Panc1 (cell line): ENCODE measurements at regions not wholly inside any gene's neighbourhood (a gene's known extent, or its start where the extent isn't known, plus 50 kb on each side); places are given as distances from the start of the nearest gene placed in this dataset.

Experiments
- ATAC-seq: fragments of 200-7000 bp; cut with Tn5 transposase; 2 replicates; pipeline ENCODE4 v1.9.1; 2020; ENCODE audit warnings: mild to moderate bottlenecking, moderate library complexity
- BruUV-seq: library from RNA; stranded (reverse); fragments of 400-500 nt; replicated peaks from 2 replicates; lab custom pipeline; 2021; lab: Mats Ljungman, UMichigan
- CTCF ChIA-PET: fragments of 300-600 bp; sonication (Branson Sonifier 250); formaldehyde crosslinking; loops from one replicate; lab custom pipeline; 2022; ENCODE audit warnings: antibody characterized with exemption; lab: Charles Lee
- POLR2A ChIA-PET: fragments of 300-600 bp; sonication (Branson Sonifier 250); formaldehyde crosslinking; loops from one replicate; lab custom pipeline; 2022; ENCODE audit warnings: antibody characterized with exemption; lab: Charles Lee
- DNase-seq: peaks from one replicate; pipeline ENCODE4 v3.0.0-alpha.2; 2010; ENCODE audit warnings: low read depth, low spot score
- H3K27ac ChIP-seq: 2 replicates; pipeline ENCODE4 v1.5.1; 2011; ENCODE audit warnings: mild to moderate bottlenecking, low read length, inconsistent platforms
- H3K27me3 ChIP-seq: fragments of 200-500 bp; sonication (Bioruptor generic); 2 replicates; pipeline ENCODE4 v1.6.0; 2014; ENCODE audit warnings: low read length, inconsistent platforms; ENCODE audit not compliant: control insufficient read depth, insufficient read depth
- H3K36me3 ChIP-seq: fragments of 200-500 bp; sonication (Bioruptor generic); 2 replicates; pipeline ENCODE4 v1.5.1; 2014; ENCODE audit warnings: inconsistent platforms, mild to moderate bottlenecking, low read length, moderate library complexity; ENCODE audit not compliant: control insufficient read depth, insufficient read depth
- H3K4me1 ChIP-seq: 2 replicates; pipeline ENCODE4 v1.5.1; 2011; ENCODE audit warnings: inconsistent platforms, mild to moderate bottlenecking, low read length, moderate library complexity; ENCODE audit not compliant: control insufficient read depth, insufficient read depth
- H3K4me3 ChIP-seq, 2 experiments: 2 replicates each; pipeline ENCODE4 v1.5.1; 2011 to 2012; ENCODE audit warnings: low read depth in 2 of 2, low read length in 2 of 2, mild to moderate bottlenecking in 2 of 2, inconsistent platforms in 1 of 2, moderate library complexity in 1 of 2
- H3K9me3 ChIP-seq: fragments of 200-500 bp; sonication (Bioruptor generic); 2 replicates; pipeline ENCODE4 v1.5.1; 2014; ENCODE audit warnings: low read depth, mild to moderate bottlenecking, inconsistent platforms, low read length, moderate library complexity; ENCODE audit not compliant: control insufficient read depth, insufficient read depth
- CTCF ChIP-seq: fragments of 450-650 bp; IDR thresholded peaks from 2 replicates; pipeline ENCODE4 v1.5.1; 2017; ENCODE audit warnings: mild to moderate bottlenecking
- POLR2AphosphoS5 ChIP-seq: IDR thresholded peaks from 2 replicates; pipeline ENCODE4 v1.6.1; 2012; ENCODE audit warnings: mild to moderate bottlenecking, low read depth, low read length, moderate library complexity
- SIN3A ChIP-seq: IDR thresholded peaks from 2 replicates; pipeline ENCODE4 v1.6.1; 2012; ENCODE audit warnings: low read depth, mild to moderate bottlenecking, low read length, moderate library complexity, borderline replicate concordance; ENCODE audit not compliant: insufficient read depth
- TCF7L2 ChIP-seq: IDR thresholded peaks from 2 replicates; pipeline ENCODE4 v1.6.1; 2011; ENCODE audit warnings: mild to moderate bottlenecking, low read depth, low read length, inconsistent platforms
- in situ Hi-C: cut with HindIII; loops from 2 replicates; pipeline ENCODE4 v1.10.0; 2016; ENCODE audit warnings: low sequenced_read_pairs, low pct_unique_long_range_greater_than_20kb
- intact Hi-C: fragments of 100-400 bp; cut with micrococcal nuclease; formaldehyde crosslinking; loops from one replicate; pipeline ENCODE4 v1.10.0; 2022; ENCODE audit not compliant: unreplicated experiment
- TF ChIP-seq, protein P1 (sequence below), 2 experiments: IDR thresholded peaks; 2 replicates each; pipeline ENCODE4 v1.6.1; 2011 to 2012; ENCODE audit warnings: low read depth in 2 of 2, control low read depth in 1 of 2, low read length in 1 of 2, mild to moderate bottlenecking in 1 of 2, moderate library complexity in 1 of 2; ENCODE audit not compliant: insufficient read depth in 1 of 2

DNA sequence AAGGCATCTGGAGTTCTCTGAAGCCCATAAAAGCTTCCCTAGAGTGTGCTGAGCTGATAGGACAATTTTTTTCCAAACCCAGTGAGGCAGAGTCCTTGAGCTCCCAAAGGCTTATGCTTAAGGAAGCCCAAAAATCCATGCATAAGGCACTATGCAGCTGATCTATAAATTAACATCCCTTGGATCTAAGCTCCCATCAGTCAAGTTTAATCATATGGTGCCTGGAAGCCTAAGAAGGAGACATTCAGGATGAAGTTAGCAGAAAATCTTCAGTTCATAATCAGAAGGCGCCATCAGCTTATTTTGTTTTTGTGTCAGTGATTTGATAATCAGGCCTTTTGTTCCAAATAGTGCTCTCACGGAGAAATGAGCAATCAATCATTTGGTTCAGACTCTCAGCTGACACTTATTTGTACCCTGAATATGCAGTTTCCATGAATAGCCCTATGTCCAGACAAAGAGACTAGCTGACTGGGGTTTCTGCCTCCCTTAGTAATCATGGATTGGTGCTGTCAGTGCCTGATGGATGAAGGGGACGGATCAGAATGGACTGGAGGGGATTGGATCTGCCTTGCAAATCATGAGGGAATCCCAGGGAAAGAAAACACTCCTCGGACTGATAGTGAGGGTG, 464.8 kb upstream of the RGPD4 start:
- POLR2A ChIA-PET = no interaction called here
- ATAC-seq = no peak

DNA sequence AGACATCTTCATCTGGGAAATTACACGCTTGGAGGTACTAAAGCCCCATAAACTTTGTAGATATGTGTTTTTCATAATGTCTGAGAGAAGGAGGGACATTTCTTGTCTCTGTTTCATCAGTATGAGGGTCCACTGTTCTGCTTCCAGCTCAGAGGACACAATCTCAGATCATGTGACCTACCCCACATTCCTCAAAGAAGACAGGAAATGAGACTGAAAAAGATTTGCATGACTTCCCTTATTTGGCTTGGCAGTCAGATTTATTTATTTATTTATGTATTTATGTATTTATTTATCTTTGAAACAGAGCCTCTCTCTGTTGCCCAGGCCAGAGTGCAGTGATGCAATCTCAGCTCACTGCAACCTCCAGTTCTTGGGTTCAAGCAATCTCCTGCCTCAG, 463.7 kb upstream of the RGPD4 start:
- Histone ChIP-seq H3K9me3 (no peaks in the 10 kb centered on the region), H3K4me3 (no peak overlapping the region), H3K4me1 (no peaks in the 10 kb centered on the region), H3K27ac (no peak overlapping the region), H3K27me3 (no peaks in the 10 kb centered on the region), H3K36me3 (no peaks in the 10 kb centered on the region)
- TF ChIP-seq SIN3A = no peak
- no peak for TF ChIP-seq TCF7L2
- intact Hi-C loops (no loop called here), in situ Hi-C loops (no loop called here)
- POLR2A ChIA-PET = no interaction called here
- CTCF ChIA-PET = no interaction called here
- no peak for DNase-seq
- no peak for ATAC-seq
- no TSS peak for BruUV-seq

More for the DNA sequence above, 464.8 kb upstream of the RGPD4 start:
- Histone ChIP-seq H3K27ac (no peak overlapping the region), H3K4me1 (no peaks in the 10 kb centered on the region), H3K9me3 (no peaks in the 10 kb centered on the region), H3K36me3 (no peaks in the 10 kb centered on the region), H3K27me3 (no peaks in the 10 kb centered on the region), H3K4me3 (no peak overlapping the region)
- CTCF ChIA-PET = interaction anchor here (0.6 kb wide), 1 partner anchor 10 kb away, joined by 16 read pairs; no protein-coding TSS in a partner anchor
- no TSS peak for BruUV-seq
- DNase-seq = no peak
- intact Hi-C loops = no loop called here
- TF ChIP-seq SIN3A (no peak), POLR2AphosphoS5 (no peak), CTCF (no peak), TCF7L2 (no peak)
- TF ChIP-seq, protein P1, sequence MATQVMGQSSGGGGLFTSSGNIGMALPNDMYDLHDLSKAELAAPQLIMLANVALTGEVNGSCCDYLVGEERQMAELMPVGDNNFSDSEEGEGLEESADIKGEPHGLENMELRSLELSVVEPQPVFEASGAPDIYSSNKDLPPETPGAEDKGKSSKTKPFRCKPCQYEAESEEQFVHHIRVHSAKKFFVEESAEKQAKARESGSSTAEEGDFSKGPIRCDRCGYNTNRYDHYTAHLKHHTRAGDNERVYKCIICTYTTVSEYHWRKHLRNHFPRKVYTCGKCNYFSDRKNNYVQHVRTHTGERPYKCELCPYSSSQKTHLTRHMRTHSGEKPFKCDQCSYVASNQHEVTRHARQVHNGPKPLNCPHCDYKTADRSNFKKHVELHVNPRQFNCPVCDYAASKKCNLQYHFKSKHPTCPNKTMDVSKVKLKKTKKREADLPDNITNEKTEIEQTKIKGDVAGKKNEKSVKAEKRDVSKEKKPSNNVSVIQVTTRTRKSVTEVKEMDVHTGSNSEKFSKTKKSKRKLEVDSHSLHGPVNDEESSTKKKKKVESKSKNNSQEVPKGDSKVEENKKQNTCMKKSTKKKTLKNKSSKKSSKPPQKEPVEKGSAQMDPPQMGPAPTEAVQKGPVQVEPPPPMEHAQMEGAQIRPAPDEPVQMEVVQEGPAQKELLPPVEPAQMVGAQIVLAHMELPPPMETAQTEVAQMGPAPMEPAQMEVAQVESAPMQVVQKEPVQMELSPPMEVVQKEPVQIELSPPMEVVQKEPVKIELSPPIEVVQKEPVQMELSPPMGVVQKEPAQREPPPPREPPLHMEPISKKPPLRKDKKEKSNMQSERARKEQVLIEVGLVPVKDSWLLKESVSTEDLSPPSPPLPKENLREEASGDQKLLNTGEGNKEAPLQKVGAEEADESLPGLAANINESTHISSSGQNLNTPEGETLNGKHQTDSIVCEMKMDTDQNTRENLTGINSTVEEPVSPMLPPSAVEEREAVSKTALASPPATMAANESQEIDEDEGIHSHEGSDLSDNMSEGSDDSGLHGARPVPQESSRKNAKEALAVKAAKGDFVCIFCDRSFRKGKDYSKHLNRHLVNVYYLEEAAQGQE (IDR thresholded peaks at IDR 0.05; ENCODE audit: insufficient read depth in 1 of 2, low read depth in 2 of 2, low read length in 1 of 2) = no peak
- in situ Hi-C loops = no loop called here

- Histone ChIP-seq H3K36me3 (no peaks in the 10 kb centered on the region), H3K4me3 (no peak overlapping the region), H3K9me3 (no peaks in the 10 kb centered on the region), H3K27me3 (no peaks in the 10 kb centered on the region), H3K27ac (no peak overlapping the region), H3K4me1 (no peaks in the 10 kb centered on the region)
- no TSS peak for BruUV-seq
- ATAC-seq (no peak), DNase-seq (no peak)
- ChIA-PET POLR2A (no interaction called here), CTCF (no interaction called here)
- in situ Hi-C loops (no loop called here), intact Hi-C loops (no loop called here)
- no peak for TF ChIP-seq POLR2AphosphoS5
- TF ChIP-seq SIN3A = no peak
- no peak for TF ChIP-seq CTCF
- no peak for TF ChIP-seq TCF7L2
- TF ChIP-seq, protein P1 (IDR thresholded peaks at IDR 0.05; ENCODE audit: insufficient read depth in 1 of 2, low read depth in 2 of 2, low read length in 1 of 2) = no peak
These were observed 462.9 kb upstream of the RGPD4 start for GRCh38 chr2:107363806-107364205.
